Kidney glomerular epithelial cell (primary cell): ENCODE measurements at regions not wholly inside any gene's neighbourhood (a gene's known extent, or its start where the extent isn't known, plus 50 kb on each side); places are given as distances from the start of the nearest gene placed in this dataset.

Experiments used
- DNase-seq: peaks from one replicate; lab custom pipeline; 2025; lab: John Stamatoyannopoulos, UW

DNA sequence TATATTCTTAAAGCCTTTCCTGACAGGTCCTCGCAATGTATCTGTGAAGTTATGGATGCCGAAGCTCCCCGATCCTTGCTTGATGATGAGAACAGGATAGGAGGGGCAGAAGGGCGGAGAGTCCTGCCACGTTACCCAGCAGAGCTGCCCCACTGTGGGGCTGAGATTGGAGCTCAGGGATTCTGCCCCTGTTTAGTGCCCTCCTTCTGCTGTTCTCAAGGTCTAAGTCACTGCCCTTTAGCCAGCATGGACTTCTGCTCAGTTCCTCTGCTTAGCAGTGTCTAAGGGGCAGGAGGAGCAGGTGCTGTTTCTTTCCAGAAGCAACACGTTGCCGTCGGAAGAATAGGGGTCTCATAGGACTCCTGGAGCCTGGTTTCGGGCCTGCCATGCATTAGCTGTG, 164.2 kb upstream of the B3GAT1 start:
- DNase-seq: no peak

- DNase-seq: no peak
Observed at GRCh38 chr11:134575504-134576230, 163.6 kb upstream of the B3GAT1 start.

DNA sequence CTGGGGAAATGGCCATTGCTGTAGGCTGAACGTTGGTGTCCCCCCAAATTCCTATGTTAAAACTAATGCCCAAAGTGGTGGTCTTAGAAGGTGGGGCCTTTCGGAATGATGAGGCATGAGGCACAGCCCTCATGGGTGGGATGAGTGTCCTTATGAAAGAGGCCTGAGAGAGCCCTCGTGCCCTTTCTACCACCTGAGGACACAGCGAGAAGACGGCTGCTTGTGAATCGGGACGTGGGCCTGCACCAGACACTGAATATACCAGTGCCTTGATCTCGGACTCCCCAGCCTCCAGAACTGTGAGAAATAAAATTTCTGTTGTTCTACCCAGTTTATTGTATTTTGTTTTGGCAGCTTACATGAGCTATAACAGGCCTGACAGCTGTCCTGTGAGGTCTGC, 162.9 kb upstream of the B3GAT1 start:
- DNase-seq: no peak

DNA sequence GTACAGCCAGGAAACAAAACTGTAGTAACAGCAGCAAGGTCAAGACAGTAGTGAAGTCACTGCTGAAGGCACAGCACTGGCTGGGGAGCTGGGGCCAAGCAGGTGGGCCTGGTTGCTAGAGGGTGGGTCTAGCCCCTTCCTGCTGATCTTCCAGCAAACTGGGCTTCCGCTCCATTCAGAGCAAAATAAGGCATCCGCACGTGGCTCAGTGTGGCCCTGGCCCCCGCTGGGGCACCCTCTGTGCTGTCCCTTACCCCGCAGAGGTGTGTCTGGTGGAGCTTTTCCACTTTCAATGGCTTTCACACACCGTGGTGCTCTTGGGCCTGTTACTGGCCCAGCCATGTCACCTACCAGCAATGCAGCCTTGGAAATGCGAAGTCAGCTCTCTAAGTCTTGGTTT, 162.4 kb upstream of the B3GAT1 start:
- no peak for DNase-seq

DNA sequence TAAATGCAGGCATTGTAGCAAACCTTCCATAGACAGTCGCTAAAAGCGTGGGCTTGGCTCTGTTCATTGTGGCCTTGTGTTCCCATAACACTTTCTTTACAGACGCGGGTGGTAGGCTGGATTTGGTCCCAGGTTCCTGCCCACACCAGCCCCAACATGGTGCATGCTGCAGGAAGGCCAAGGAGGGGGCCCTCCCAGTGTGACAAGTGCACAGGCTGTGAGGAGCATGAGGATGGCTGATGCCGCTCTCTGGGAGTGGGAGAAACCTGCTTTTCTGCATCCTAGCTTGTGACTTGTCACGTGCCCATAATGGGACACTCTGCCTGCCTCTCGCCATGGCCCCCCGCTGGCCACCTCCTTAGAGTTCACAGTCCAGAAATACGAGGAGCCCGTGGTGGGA, 161.8 kb upstream of the B3GAT1 start:
- DNase-seq: no peak

DNA sequence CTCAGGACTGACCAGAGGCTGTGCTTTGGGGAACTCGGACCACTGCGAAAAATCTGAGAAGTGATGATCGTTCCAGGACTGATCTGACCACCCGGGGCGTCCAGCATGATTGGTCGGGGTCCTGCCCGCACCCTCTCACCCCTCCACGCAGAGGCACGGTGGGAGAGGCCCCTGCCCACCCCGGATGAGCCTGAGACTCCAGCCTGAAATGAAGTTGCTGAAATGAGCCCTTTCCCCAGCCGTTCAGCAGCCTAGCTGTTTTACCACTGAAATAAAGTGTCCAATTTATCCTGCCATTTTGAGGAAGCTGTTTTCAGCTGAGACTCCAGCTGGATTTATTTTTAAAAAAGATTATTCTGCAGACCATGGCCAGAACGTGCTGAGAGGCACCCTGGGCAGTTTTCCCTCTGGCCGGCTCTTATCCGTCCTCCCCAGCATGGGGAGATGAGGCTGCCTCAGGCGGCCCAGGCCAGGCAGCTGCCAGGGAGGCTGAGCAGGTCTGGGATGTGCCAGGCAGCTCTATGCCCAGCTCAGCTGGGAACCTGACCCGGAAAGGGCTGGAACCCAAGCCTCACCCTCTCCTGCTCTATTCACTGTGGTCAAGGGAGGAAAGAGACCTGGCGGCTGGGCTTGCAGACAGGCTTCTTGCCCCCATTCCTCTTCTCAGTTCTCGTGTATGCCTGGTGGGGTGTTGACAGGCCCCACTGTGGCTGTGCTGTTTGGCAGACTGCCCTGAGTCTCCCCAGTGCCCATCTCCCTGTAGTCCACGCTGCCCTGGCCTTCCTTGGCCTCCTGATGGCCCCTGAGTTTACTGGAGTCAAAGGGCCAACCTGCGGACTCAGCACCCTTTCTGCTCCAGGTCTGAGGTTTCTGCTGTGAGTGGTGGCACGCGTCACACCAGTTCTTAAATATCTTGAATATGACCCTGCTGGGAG, 161.0 kb upstream of the B3GAT1 start:
- DNase-seq: no peak

GRCh38 chr11:134571301-134571700, 159.3 kb upstream of the B3GAT1 start:
- DNase-seq: no peak

- DNase-seq: no peak
Observed at GRCh38 chr11:134569195-134569594, 157.2 kb upstream of the B3GAT1 start.

GRCh38 chr11:134566311-134566710, 154.3 kb upstream of the B3GAT1 start:
- no peak for DNase-seq

DNA sequence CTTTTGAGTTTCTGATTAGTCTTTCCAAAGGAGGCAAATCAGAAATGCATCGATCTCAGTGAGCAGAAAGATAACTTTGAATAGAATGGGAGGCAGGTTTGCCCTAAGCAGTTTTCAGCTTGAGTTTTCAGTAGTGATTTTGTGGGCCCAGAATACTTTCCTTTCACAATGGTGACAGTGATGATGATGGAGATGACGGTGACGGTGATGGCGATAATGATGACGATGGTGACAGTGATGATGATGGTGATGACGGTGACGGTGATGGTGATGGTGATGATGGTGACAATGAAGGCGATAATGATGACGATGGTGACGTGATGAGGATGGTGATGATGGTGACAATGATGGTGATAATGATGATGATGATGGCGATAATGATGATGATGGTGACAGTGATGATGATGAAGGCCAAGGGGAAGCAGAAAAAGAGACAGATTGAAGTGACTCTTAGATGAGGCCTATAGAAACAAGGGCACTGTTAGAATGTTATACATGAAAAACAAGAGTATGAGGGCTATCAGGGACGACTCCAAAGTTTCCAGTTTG, 153.4 kb upstream of the B3GAT1 start:
- DNase-seq: no peak

GRCh38 chr11:134564472-134565200, 152.6 kb upstream of the B3GAT1 start:
- DNase-seq: no peak

DNA sequence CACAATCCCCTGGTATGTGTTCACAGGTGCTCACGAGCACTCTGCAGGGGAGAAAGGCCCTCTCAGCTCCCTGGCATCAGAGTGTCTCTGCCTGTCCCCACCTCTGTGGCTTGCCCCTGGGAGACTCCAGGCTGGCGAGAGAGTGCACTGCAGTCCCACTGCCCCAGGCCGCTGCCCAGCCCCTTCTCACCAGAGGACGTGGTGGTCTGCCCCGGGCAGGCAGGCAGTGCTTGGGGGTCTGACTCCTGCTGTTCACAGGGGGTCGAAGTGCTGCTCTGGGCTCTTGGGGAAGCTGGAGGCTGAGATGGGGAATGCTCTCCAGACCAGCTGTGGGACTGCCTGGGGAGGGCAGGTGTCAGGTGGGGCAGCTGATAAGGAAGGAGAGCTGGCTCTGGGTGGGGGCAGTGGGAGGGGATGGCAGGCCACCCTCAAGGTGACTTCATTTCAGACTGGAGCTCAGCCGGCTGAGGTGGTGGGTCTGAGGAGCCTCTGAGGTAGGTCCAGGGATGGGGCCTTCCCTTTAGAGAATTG, 151.0 kb upstream of the B3GAT1 start:
- no peak for DNase-seq

DNA sequence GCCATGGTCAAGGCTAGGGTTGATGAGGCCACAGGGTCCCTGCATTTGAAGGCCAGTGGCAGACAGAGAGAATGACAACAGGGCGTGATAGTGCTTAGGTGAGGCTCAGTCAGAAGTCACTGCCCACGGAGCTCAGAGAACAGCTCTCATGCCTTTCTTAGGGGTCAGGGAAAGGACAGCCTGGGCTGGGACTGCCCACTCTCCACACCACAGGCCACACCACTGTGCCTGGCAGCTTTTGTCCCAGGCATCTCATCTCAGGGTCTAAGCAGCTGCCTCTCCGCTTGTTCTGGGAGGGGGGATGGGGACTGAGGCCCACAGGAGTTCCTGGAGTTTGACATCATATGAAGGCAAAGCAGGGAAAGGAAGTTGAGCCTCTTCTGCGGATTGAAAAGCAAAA, 150.2 kb upstream of the B3GAT1 start:
- no peak for DNase-seq

GRCh38 chr11:134561331-134561720, 149.3 kb upstream of the B3GAT1 start:
- DNase-seq: no peak

DNA sequence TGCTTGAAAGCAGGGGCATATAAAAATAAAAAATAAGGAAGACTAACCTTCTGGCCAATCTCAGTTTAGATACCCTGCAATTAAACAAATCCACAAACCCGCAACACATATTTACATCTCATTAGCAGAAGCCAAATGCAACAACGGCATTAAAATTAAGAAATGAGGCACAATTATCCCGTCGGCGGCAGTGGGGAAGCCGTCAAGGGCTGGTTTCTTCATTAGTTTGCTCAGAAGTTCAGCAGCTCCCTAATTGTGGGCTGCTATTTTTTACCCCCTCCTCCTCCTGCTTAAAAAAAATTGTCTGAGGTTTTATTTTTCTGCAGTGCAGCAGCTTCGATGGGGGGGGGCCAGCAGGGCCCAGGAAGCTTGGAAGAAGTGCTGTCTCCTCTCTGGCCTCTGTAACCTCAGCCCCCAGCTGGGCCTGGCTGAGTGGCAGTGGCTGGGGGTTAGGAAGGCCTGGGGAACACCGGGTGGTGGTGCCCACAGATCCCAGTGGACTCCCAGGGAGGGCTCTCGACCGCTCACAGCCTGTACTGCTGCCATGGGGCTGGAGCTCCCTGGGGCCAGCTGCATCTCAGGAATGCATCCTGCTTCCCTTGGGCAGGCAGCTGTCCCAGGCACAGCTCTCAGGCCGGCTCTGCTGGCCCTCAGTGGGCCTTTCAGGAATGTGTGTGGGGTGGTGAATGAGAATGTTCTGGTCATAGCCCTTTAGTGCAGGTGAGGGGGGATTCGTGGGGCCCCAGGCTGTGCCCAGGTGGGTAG, 148.7 kb upstream of the B3GAT1 start:
- no peak for DNase-seq

- DNase-seq: no peak
Observed at GRCh38 chr11:134560066-134560465, 148.0 kb upstream of the B3GAT1 start.

DNA sequence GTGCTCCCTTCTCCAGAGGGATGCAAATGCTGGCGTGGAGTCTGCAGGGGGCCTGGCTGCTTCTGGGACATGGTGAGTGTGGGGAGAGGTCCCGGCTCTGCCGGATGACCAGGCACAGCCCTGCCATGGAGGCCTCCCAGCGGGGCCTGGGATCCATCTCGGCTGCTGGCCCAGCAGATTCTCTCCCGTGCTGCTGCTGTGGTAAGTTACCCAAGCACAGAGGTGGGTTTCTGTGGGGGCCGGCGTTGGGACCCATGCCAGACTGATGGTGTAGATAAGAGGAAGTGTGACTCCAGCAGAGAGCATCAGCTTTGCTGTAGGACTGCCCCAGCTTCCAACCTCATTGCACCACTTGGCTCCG, 147.5 kb upstream of the B3GAT1 start:
- DNase-seq: no peak

GRCh38 chr11:134558916-134559601, 147.0 kb upstream of the B3GAT1 start:
- DNase-seq: no peak

DNA sequence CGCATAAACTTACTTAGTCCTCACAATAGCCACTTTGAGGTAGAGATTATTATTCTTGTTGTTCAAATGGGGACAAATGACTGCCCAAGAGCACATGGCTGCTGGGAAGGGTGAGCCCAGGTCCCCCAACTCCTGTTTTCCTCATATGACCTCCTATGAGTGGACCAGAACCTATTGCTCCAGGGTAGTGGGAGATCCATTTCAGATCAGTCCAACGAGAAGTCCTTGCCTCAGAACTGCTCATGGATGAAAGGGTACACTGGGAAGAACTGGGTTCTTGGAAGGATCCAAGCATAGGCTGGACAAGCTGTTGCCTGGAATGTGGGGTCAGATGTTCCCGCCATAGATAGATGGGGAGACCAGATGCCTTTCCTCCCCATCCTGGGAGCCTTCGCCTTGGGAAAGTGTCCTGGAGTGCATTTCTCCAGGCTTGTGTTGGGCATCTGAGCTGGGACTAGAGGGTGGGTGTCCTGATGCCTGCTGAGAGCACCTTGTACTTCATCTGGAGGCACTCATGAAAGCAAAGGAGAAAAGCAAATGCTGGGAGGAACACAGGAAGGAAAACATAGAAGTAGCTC, 146.3 kb upstream of the B3GAT1 start:
- DNase-seq: no peak

GRCh38 chr11:134557571-134558257, 145.7 kb upstream of the B3GAT1 start:
- no peak for DNase-seq
